ENCODE measurements at regions not wholly inside any gene's neighbourhood (a gene's known extent, or its start where the extent isn't known, plus 50 kb on each side); places are given as distances from the start of the nearest gene placed in this dataset.

DNA sequence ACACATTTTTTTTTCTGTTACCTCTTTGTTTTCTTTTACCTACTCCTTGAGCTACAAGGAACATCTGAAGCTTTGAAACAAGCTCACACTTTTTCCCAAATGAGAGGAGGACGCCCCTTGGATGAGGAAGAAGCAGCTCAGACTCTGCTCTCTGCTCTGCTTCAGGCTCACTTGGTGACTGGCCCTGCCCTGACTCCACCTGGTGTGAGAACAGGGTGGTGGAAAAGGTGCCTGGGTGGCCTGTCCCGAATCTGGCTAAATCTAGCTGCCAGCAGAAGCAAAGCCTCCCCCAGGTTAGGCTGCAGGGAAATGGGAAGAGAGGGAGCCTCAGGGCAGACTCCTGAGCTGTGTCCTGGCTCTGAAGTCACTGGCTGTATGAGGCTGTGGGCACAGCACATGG lies 68.0 kb upstream of the CEACAM8 start:
- no peak overlapping the region for H3K4me3 Mint-ChIP-seq
- H3K36me3 Mint-ChIP-seq: no peaks in the 10 kb centered on the region
- peaks cover 5% of the 10 kb centered on the region for H3K4me1 Mint-ChIP-seq
- ATAC-seq (no peak), DNase-seq (no peak)
- CTCF ChIA-PET: no interaction called here
- peaks cover 17% of the 10 kb centered on the region for H3K27me3 Mint-ChIP-seq
- H3K27ac Mint-ChIP-seq: no peak overlapping the region
- H3K9me3 Mint-ChIP-seq (ENCODE audit: low read depth): peaks cover 3% of the 10 kb centered on the region

DNA sequence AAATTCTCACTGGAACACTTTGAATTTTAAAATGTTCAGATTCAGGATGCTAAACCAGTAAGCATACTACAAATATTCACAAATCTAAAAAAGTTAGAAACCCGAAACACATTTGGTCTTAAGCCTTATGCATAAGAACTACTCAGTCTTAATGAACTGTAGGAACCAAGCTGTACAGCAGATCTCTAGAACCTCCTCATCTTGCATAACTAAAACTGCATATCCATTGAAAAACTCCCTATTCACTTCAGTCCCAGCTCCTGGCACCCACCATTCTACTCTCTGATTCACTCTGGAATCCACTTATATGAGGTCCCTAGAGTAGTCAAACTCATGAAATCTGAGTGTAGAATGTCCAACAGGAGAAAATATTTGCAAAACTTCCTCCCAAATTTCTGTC lies 65.6 kb upstream of the CEACAM8 start:
- H3K27ac Mint-ChIP-seq: no peak overlapping the region
- H3K36me3 Mint-ChIP-seq: no peaks in the 10 kb centered on the region
- H3K4me1 Mint-ChIP-seq: peaks cover 7% of the 10 kb centered on the region
- peaks cover 10% of the 10 kb centered on the region for H3K27me3 Mint-ChIP-seq
- DNase-seq (no peak), ATAC-seq (no peak)
- CTCF ChIA-PET: no interaction called here
- peaks cover 3% of the 10 kb centered on the region for H3K9me3 Mint-ChIP-seq (ENCODE audit: low read depth)
- H3K4me3 Mint-ChIP-seq: no peak overlapping the region

DNA sequence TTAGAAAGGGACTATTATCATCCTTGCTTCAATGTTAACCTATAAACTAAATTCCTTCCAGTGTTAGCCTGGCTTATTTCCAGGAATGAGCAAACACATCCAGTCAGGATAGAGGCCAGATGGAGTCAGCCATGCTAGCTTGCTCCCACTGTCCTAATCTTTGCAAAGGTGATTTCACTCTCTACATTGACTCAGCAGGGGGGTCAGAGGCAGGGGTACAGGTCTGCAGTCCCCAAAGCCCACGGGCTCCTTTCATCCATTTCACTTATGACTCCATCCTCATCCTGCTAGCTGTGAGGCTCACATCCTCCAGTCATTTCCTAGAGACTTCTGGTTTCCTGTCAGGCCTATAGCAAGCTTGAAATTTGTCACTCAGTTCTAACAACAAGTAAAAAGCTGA lies 63.4 kb upstream of the CEACAM8 start:
- no peaks in the 10 kb centered on the region for H3K36me3 Mint-ChIP-seq
- DNase-seq (no peak), ATAC-seq (no peak)
- H3K4me1 Mint-ChIP-seq: peaks cover 7% of the 10 kb centered on the region
- peaks cover 7% of the 10 kb centered on the region for H3K27me3 Mint-ChIP-seq
- H3K9me3 Mint-ChIP-seq (ENCODE audit: low read depth): peaks cover 3% of the 10 kb centered on the region
- CTCF ChIA-PET: interaction anchor here (1.3 kb wide), 1 partner anchor 23 kb away, joined by 4 read pairs; no protein-coding TSS in a partner anchor
- H3K27ac Mint-ChIP-seq: no peak overlapping the region
- H3K4me3 Mint-ChIP-seq: no peak overlapping the region

DNA sequence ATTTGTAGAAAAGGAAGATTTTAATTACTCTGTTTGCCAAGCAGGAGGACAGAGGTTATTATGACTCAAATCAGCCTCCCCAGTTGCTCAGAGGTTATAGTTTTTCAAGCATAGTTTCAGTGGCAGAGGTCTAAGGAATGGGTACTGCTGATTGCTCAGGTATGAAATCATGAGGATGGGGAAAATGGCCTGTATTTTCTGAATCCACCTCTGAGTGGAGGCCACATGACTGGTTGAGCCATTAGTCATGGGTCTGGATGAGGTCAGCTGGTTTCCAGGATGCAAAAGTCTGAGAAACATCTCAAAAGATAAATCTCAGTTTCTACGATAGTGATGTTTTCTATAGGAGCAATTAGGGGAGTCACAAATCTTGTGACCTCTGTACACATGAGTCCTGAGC lies 62.8 kb upstream of the CEACAM8 start:
- CTCF ChIA-PET: interaction anchor here (1.3 kb wide), 1 partner anchor 23 kb away, joined by 4 read pairs; no protein-coding TSS in a partner anchor
- Mint-ChIP-seq H3K4me3 (no peak overlapping the region), H3K27me3 (peaks cover 3% of the 10 kb centered on the region), H3K27ac (no peak overlapping the region), H3K9me3 (ENCODE audit: low read depth) (peaks cover 3% of the 10 kb centered on the region), H3K36me3 (no peaks in the 10 kb centered on the region), H3K4me1 (peaks cover 7% of the 10 kb centered on the region)
- DNase-seq (no peak), ATAC-seq (no peak)

DNA sequence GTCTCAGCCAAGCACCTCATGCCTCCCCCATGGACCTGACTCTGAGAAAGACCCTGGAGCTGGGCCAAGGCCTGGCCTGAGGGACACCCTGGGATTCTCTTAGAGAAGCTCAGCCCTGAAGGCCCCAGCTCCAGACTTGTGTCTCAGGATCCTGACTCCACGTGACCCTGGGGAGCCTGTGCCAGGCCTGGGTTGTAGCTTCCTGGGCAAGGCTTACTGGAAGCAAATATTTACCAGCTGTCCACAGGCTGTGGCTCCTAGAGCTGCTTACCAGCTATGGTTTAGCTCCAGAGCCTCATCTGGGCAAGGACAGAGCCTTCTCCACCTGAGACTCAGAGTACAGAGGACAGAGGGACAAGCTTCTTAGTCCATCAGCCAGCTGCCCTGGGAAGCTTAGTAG lies 61.0 kb upstream of the CEACAM8 start:
- no peak for DNase-seq
- peaks cover 3% of the 10 kb centered on the region for H3K9me3 Mint-ChIP-seq (ENCODE audit: low read depth)
- H3K27ac Mint-ChIP-seq: no peak overlapping the region
- no peak for ATAC-seq
- H3K36me3 Mint-ChIP-seq: no peaks in the 10 kb centered on the region
- peaks cover 3% of the 10 kb centered on the region for H3K27me3 Mint-ChIP-seq
- no peak overlapping the region for H3K4me3 Mint-ChIP-seq
- H3K4me1 Mint-ChIP-seq: peaks cover 7% of the 10 kb centered on the region
- CTCF ChIA-PET: interaction anchor here (0.5 to 1.5 kb wide), 2 partner anchors 21 to 872 kb away, joined by 3 to 7 read pairs; no protein-coding TSS in a partner anchor

DNA sequence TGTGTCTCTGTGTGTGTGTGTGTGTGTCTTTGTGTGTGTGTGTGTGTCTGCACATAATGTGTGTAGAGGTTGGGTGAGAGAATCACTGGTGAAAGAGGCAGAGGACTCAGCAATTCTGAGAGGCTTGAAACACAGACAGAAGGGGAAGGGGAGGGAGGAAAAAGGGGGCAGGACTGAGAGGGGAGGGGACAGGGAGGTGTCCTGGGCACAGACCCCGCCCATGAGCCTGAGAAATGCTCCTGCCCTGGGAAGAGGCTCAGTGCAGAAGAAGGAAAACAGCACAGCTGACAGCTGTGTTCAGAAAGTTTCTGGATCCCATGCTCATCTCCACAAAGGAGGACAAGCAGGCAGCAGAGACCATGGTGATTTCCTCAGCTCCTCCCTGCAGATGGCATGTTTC lies 59.1 kb upstream of the CEACAM8 start:
- CTCF ChIA-PET: no interaction called here
- H3K27ac Mint-ChIP-seq: no peak overlapping the region
- DNase-seq: no peak
- no peak for ATAC-seq
- peaks cover 7% of the 10 kb centered on the region for H3K4me1 Mint-ChIP-seq
- no peak overlapping the region for H3K4me3 Mint-ChIP-seq
- H3K36me3 Mint-ChIP-seq: no peaks in the 10 kb centered on the region
- no peaks in the 10 kb centered on the region for H3K9me3 Mint-ChIP-seq (ENCODE audit: low read depth)
- H3K27me3 Mint-ChIP-seq: peaks cover 2% of the 10 kb centered on the region

DNA sequence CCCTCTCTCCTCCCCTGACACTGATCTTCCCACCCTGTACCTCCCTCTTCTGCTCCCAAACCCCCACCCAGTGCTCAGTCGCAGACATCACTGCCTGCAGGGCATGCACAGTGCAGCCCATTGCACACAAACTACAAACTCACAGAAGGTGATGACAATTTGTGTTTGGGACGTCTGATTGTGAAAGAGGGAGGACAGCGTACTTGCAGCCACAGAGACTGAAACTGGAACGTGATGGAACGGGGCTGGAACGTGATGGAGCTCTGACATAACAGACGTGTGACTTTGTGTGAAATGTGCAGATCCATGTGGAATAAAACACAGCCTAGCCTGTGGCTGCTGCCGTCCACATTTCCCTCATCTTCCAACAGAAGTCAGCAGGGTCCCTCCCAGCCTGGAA lies 57.3 kb upstream of the CEACAM8 start:
- no peak overlapping the region for H3K4me3 Mint-ChIP-seq
- no peaks in the 10 kb centered on the region for H3K36me3 Mint-ChIP-seq
- ATAC-seq (no peak), DNase-seq (no peak)
- CTCF ChIA-PET: no interaction called here
- no peak overlapping the region for H3K27ac Mint-ChIP-seq
- no peaks in the 10 kb centered on the region for H3K9me3 Mint-ChIP-seq (ENCODE audit: low read depth)
- peaks cover 9% of the 10 kb centered on the region for H3K27me3 Mint-ChIP-seq
- H3K4me1 Mint-ChIP-seq: no peaks in the 10 kb centered on the region
